Skeletal muscle tissue (tissue), 3 donors: ENCODE measurements at regions not wholly inside any gene's neighbourhood (a gene's known extent, or its start where the extent isn't known, plus 50 kb on each side); places are given as distances from the start of the nearest gene placed in this dataset.

Source experiments
- H3K27ac ChIP-seq: one replicate; pipeline ENCODE4 v1.7.0; 2013; ENCODE audit warnings: mild to moderate bottlenecking, low read depth, low read length, inconsistent platforms
- H3K27me3 ChIP-seq, 3 donors: one replicate each; pipeline ENCODE4 v1.7.0; 2013; ENCODE audit warnings: low read length in 3 of 3; ENCODE audit not compliant: control insufficient read depth in 3 of 3, insufficient read depth in 3 of 3
- H3K36me3 ChIP-seq, 3 donors: one replicate each; pipeline ENCODE4 v1.7.0; 2013; ENCODE audit warnings: low read length in 3 of 3; ENCODE audit not compliant: control insufficient read depth in 3 of 3, insufficient read depth in 3 of 3
- H3K4me1 ChIP-seq, 3 donors: one replicate each; pipeline ENCODE4 v1.7.0; 2013; ENCODE audit warnings: low read length in 3 of 3, mild to moderate bottlenecking in 3 of 3; ENCODE audit not compliant: control insufficient read depth in 3 of 3, insufficient read depth in 3 of 3
- H3K4me3 ChIP-seq, 3 donors: one replicate each; pipeline ENCODE4 v1.7.0; 2013; ENCODE audit warnings: low read length in 3 of 3
- H3K9ac ChIP-seq, 3 donors: one replicate each; pipeline ENCODE4 v1.7.0; 2013; ENCODE audit warnings: low read length in 3 of 3, mild to moderate bottlenecking in 3 of 3, moderate library complexity in 2 of 3, low read depth in 1 of 3
- H3K9me3 ChIP-seq, 3 donors: one replicate each; pipeline ENCODE4 v1.7.0; 2013; ENCODE audit warnings: low read length in 3 of 3; ENCODE audit not compliant: control insufficient read depth in 3 of 3
- donor health status: Osteomylitis.

- no peak overlapping the region for H3K27ac ChIP-seq
- no peaks in the 10 kb centered on the region for H3K9me3 ChIP-seq
- no peak overlapping the region for H3K9ac ChIP-seq
- H3K4me1 ChIP-seq = no peaks in the 10 kb centered on the region
- H3K36me3 ChIP-seq = no peaks in the 10 kb centered on the region
- H3K4me3 ChIP-seq = no peak overlapping the region
- peaks cover 0 to 3% (median 0%) of the 10 kb centered on the region in 3 donors for H3K27me3 ChIP-seq
Observed at GRCh38 chr3:181267312-181267711, 277.8 kb upstream of the DNAJC19 start.

- H3K36me3 ChIP-seq = no peaks in the 10 kb centered on the region
- peak overlapping the region in 1 of 3 donors; percentile 45 for H3K9ac ChIP-seq
- H3K4me1 ChIP-seq = no peaks in the 10 kb centered on the region
- H3K4me3 ChIP-seq = peak overlapping the region in 1 of 3 donors; percentile 21
- no peaks in the 10 kb centered on the region for H3K27me3 ChIP-seq
- H3K9me3 ChIP-seq = no peaks in the 10 kb centered on the region
- no peak overlapping the region for H3K27ac ChIP-seq
Observed at GRCh38 chr3:181265750-181266333, 276.3 kb upstream of the DNAJC19 start.

GRCh38 chr3:181264486-181264885 lies 274.9 kb upstream of the DNAJC19 start:
- Histone ChIP-seq H3K4me1 (no peaks in the 10 kb centered on the region), H3K4me3 (no peak overlapping the region), H3K9ac (no peak overlapping the region), H3K27me3 (no peaks in the 10 kb centered on the region), H3K36me3 (no peaks in the 10 kb centered on the region), H3K9me3 (no peaks in the 10 kb centered on the region), H3K27ac (no peak overlapping the region)

- Histone ChIP-seq H3K27ac (no peak overlapping the region), H3K4me1 (peaks cover 0 to 2% (median 0%) of the 10 kb centered on the region in 3 donors), H3K4me3 (no peak overlapping the region), H3K27me3 (no peaks in the 10 kb centered on the region), H3K9ac (no peak overlapping the region), H3K9me3 (no peaks in the 10 kb centered on the region), H3K36me3 (no peaks in the 10 kb centered on the region)
Observed at GRCh38 chr3:181253796-181254195, 264.3 kb upstream of the DNAJC19 start.

- H3K4me3 ChIP-seq = no peak overlapping the region
- peaks cover 0 to 2% (median 0%) of the 10 kb centered on the region in 3 donors for H3K4me1 ChIP-seq
- no peaks in the 10 kb centered on the region for H3K9me3 ChIP-seq
Observed at GRCh38 chr3:181252631-181253030, 263.1 kb upstream of the DNAJC19 start.

GRCh38 chr3:181250714-181251113 lies 261.2 kb upstream of the DNAJC19 start:
- no peaks in the 10 kb centered on the region for H3K36me3 ChIP-seq
- H3K4me1 ChIP-seq = peaks cover 0 to 2% (median 0%) of the 10 kb centered on the region in 3 donors
- no peak overlapping the region for H3K27ac ChIP-seq
- H3K27me3 ChIP-seq = no peaks in the 10 kb centered on the region
- H3K4me3 ChIP-seq = no peak overlapping the region
- H3K9me3 ChIP-seq = no peaks in the 10 kb centered on the region
- no peak overlapping the region for H3K9ac ChIP-seq

More at GRCh38 chr3:181252631-181253030, 263.1 kb upstream of the DNAJC19 start:
- Histone ChIP-seq H3K27me3 (no peaks in the 10 kb centered on the region), H3K9ac (no peak overlapping the region), H3K27ac (no peak overlapping the region), H3K36me3 (no peaks in the 10 kb centered on the region)

- Histone ChIP-seq H3K9me3 (no peaks in the 10 kb centered on the region), H3K27me3 (no peaks in the 10 kb centered on the region), H3K4me1 (no peaks in the 10 kb centered on the region), H3K4me3 (no peak overlapping the region), H3K9ac (no peak overlapping the region), H3K36me3 (no peaks in the 10 kb centered on the region), H3K27ac (no peak overlapping the region)
Observed at GRCh38 chr3:181239441-181239840, 249.9 kb upstream of the DNAJC19 start.

- no peak overlapping the region for H3K27ac ChIP-seq
- H3K4me1 ChIP-seq = no peaks in the 10 kb centered on the region
- no peaks in the 10 kb centered on the region for H3K27me3 ChIP-seq
- no peaks in the 10 kb centered on the region for H3K9me3 ChIP-seq
- no peak overlapping the region for H3K4me3 ChIP-seq
- no peak overlapping the region for H3K9ac ChIP-seq
- no peaks in the 10 kb centered on the region for H3K36me3 ChIP-seq
Observed at GRCh38 chr3:181230258-181230657, 240.7 kb upstream of the DNAJC19 start.

GRCh38 chr3:181213347-181213746 lies 223.8 kb upstream of the DNAJC19 start:
- Histone ChIP-seq H3K4me1 (no peaks in the 10 kb centered on the region), H3K27ac (no peak overlapping the region), H3K9ac (no peak overlapping the region), H3K9me3 (no peaks in the 10 kb centered on the region), H3K36me3 (no peaks in the 10 kb centered on the region), H3K27me3 (peaks cover 0 to 2% (median 0%) of the 10 kb centered on the region in 3 donors), H3K4me3 (no peak overlapping the region)

- no peak overlapping the region for H3K9ac ChIP-seq
- no peak overlapping the region for H3K4me3 ChIP-seq
- H3K27ac ChIP-seq = no peak overlapping the region
- H3K4me1 ChIP-seq = no peaks in the 10 kb centered on the region
- no peaks in the 10 kb centered on the region for H3K36me3 ChIP-seq
- no peaks in the 10 kb centered on the region for H3K9me3 ChIP-seq
- H3K27me3 ChIP-seq = peaks cover 0 to 2% (median 0%) of the 10 kb centered on the region in 3 donors
Observed at GRCh38 chr3:181212271-181212670, 222.7 kb upstream of the DNAJC19 start.
